ENCODE measurements at regions not wholly inside any gene's neighbourhood (a gene's known extent, or its start where the extent isn't known, plus 50 kb on each side); places are given as distances from the start of the nearest gene placed in this dataset.

- POLR2A ChIA-PET: interaction anchor here (0.6 kb wide), 1 partner anchor 167 kb away, joined by 3 read pairs; no protein-coding TSS in a partner anchor
- TF ChIP-seq CTCF (IDR thresholded peaks at IDR 0.05; ENCODE audit: control extremely low read depth, extremely low read depth, low read depth, missing control alignments): no peak
- CTCF ChIA-PET: interaction anchor here (1.3 to 1.5 kb wide), 2 partner anchors 9 to 10 kb away, joined by 3 to 9 read pairs; no protein-coding TSS in a partner anchor
- DNase-seq (ENCODE audit: extremely low spot score): no peak
These were observed 95.9 kb downstream of the SINHCAF start for GRCh38 chr12:31230004-31230403.

Measured in GM10248 (cell line).